ENCODE measurements at regions not wholly inside any gene's neighbourhood (a gene's known extent, or its start where the extent isn't known, plus 50 kb on each side); places are given as distances from the start of the nearest gene placed in this dataset.

GRCh38 chr4:66693694-66694093, 851.6 kb downstream of the CENPC start:
- H3K27ac ChIP-seq (ENCODE audit: low read length), result peak overlapping the region; percentile 77
- peak; percentile 58; the same call in 1 of the 2 replicates for ATAC-seq
- ChIA-PET CTCF (no interaction called here), POLR2A (no interaction called here)
- in situ Hi-C loops (cut with HindIII; ENCODE audit: low pct_unique_long_range_greater_than_20kb, low sequenced_read_pairs) (no loop called here), intact Hi-C loops (cut with micrococcal nuclease; ENCODE audit: unreplicated experiment) (no loop called here)
- no peak overlapping the region for H3K4me3 ChIP-seq (ENCODE audit: low read depth in 2 of 2, low read length in 2 of 2)
- no peak for DNase-seq (ENCODE audit: low read depth, low spot score)
- TF ChIP-seq TCF7L2 (IDR thresholded peaks at IDR 0.05; ENCODE audit: low read depth, low read length) (0 out of 2 replicates have a peak, but pooled peaks have one; percentile 12), REST (IDR thresholded peaks at IDR 0.05; ENCODE audit: insufficient read depth in 1 of 2, low read depth in 2 of 2, low read length in 1 of 2) (no peak)
- no peaks in the 10 kb centered on the region for H3K27me3 ChIP-seq (ENCODE audit: control insufficient read depth, insufficient read depth, low read length)
- no peaks in the 10 kb centered on the region for H3K36me3 ChIP-seq (ENCODE audit: control insufficient read depth, insufficient read depth, low read length)
- H3K4me1 ChIP-seq (ENCODE audit: control insufficient read depth, insufficient read depth, low read length), result peaks cover 3% of the 10 kb centered on the region; the same call in 1 of the 2 replicates
- no TSS peak for BruUV-seq (replicated peaks)
- no peaks in the 10 kb centered on the region for H3K9me3 ChIP-seq (ENCODE audit: control insufficient read depth, insufficient read depth, low read depth, low read length)

DNA sequence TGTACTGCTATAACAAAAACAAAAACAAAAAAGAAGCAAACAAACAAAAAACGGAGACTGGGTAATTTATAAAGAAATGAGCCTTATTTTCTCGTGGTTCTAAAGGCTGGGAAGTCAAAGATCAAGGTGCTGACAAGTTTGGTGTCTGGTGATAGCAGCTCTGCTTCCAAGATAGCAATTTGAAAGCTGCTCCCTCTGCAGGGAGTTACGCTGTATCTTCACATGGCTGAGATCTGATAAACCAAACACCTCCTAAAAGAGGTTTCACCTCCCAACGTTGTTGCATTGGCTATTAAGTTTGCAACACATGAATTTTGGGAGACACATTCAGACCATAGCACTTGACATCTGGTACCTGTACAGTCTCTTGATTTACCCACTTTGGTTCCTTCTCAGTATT, 854.2 kb downstream of the CENPC start:
- Histone ChIP-seq H3K4me1 (ENCODE audit: control insufficient read depth, insufficient read depth, low read length) (peaks cover 3% of the 10 kb centered on the region; the same call in 1 of the 2 replicates), H3K36me3 (ENCODE audit: control insufficient read depth, insufficient read depth, low read length) (no peaks in the 10 kb centered on the region), H3K27me3 (ENCODE audit: control insufficient read depth, insufficient read depth, low read length) (no peaks in the 10 kb centered on the region), H3K4me3 (ENCODE audit: low read depth in 2 of 2, low read length in 2 of 2) (no peak overlapping the region), H3K9me3 (ENCODE audit: control insufficient read depth, insufficient read depth, low read depth, low read length) (no peaks in the 10 kb centered on the region), H3K27ac (ENCODE audit: low read length) (peak overlapping the region; percentile 76; the same call in 1 of the 2 replicates)
- POLR2A ChIA-PET, result no interaction called here
- intact Hi-C loops (cut with micrococcal nuclease; ENCODE audit: unreplicated experiment) (no loop called here), in situ Hi-C loops (cut with HindIII; ENCODE audit: low pct_unique_long_range_greater_than_20kb, low sequenced_read_pairs) (no loop called here)
- CTCF ChIA-PET, result no interaction called here
- no peak for DNase-seq (ENCODE audit: low read depth, low spot score)
- ATAC-seq, result no peak
- no peak for TF ChIP-seq SIN3A (IDR thresholded peaks at IDR 0.05; ENCODE audit: borderline replicate concordance, insufficient read depth, low read depth, low read length)
- no peak for TF ChIP-seq REST (IDR thresholded peaks at IDR 0.05; ENCODE audit: insufficient read depth in 1 of 2, low read depth in 2 of 2, low read length in 1 of 2)
- no TSS peak for BruUV-seq (replicated peaks)

- intact Hi-C loops (cut with micrococcal nuclease; ENCODE audit: unreplicated experiment), result no loop called here
- no peak for ATAC-seq
- Histone ChIP-seq H3K9me3 (ENCODE audit: control insufficient read depth, insufficient read depth, low read depth, low read length) (no peaks in the 10 kb centered on the region), H3K27ac (ENCODE audit: low read length) (peak overlapping the region; percentile 54; the same call in 1 of the 2 replicates), H3K4me1 (ENCODE audit: control insufficient read depth, insufficient read depth, low read length) (no peaks in the 10 kb centered on the region), H3K36me3 (ENCODE audit: control insufficient read depth, insufficient read depth, low read length) (no peaks in the 10 kb centered on the region), H3K27me3 (ENCODE audit: control insufficient read depth, insufficient read depth, low read length) (no peaks in the 10 kb centered on the region), H3K4me3 (ENCODE audit: low read depth in 2 of 2, low read length in 2 of 2) (no peak overlapping the region)
- BruUV-seq (replicated peaks), result no TSS peak
- ChIA-PET POLR2A (no interaction called here), CTCF (no interaction called here)
- TF ChIP-seq CTCF (IDR thresholded peaks at IDR 0.05) (peak; percentile 26; the same call in 1 of the 2 replicates), TCF7L2 (IDR thresholded peaks at IDR 0.05; ENCODE audit: low read depth, low read length) (no peak)
- in situ Hi-C loops (cut with HindIII; ENCODE audit: low pct_unique_long_range_greater_than_20kb, low sequenced_read_pairs), result no loop called here
- no peak for DNase-seq (ENCODE audit: low read depth, low spot score)
Observed at GRCh38 chr4:66688674-66689073, 856.6 kb downstream of the CENPC start.

Data from Panc1 (cell line).